Neural cell (in vitro differentiated cells): ENCODE measurements at regions not wholly inside any gene's neighbourhood (a gene's known extent, or its start where the extent isn't known, plus 50 kb on each side); places are given as distances from the start of the nearest gene placed in this dataset.

ENCODE experiments used
- H2AFZ ChIP-seq: fragments of 200-600, 300-800 bp; sonication (generic), shearing (Covaris generic); 2 replicates; pipeline ENCODE4 v1.6.0; 2014; ENCODE audit warnings: low read depth, mild to moderate bottlenecking, antibody characterized with exemption, low read length, moderate library complexity
- H3F3A ChIP-seq: fragments of 200-600 bp; shearing (Covaris generic); 2 replicates; pipeline ENCODE4 v1.6.1; 2016; ENCODE audit warnings: mild to moderate bottlenecking, moderate library complexity, mixed read lengths, antibody characterized with exemption, low read length; ENCODE audit not compliant: insufficient read depth, poor library complexity, severe bottlenecking
- H3K27ac ChIP-seq: fragments of 200-600, 300-800 bp; sonication (generic), shearing (Covaris generic); 2 replicates; pipeline ENCODE4 v1.5.1; 2014; ENCODE audit warnings: mild to moderate bottlenecking, low read length, moderate library complexity
- H3K27me3 ChIP-seq: fragments of 300-800, 200-600 bp; sonication (generic), shearing (Covaris generic); 2 replicates; pipeline ENCODE4 v1.6.0; 2014; ENCODE audit warnings: mild to moderate bottlenecking, low read depth, low read length, moderate library complexity; ENCODE audit not compliant: insufficient read depth
- H3K36me3 ChIP-seq: fragments of 300-800, 200-600 bp; sonication (generic), shearing (Covaris generic); 2 replicates; pipeline ENCODE4 v1.5.1; 2014; ENCODE audit warnings: mild to moderate bottlenecking, antibody characterized with exemption, low read length, moderate library complexity; ENCODE audit not compliant: insufficient read depth
- H3K4me2 ChIP-seq: fragments of 300-800, 200-600 bp; sonication (generic), shearing (Covaris generic); 2 replicates; pipeline ENCODE4 v1.6.0; 2014; ENCODE audit warnings: mild to moderate bottlenecking, low read length
- H3K4me3 ChIP-seq: fragments of 300-800, 200-600 bp; sonication (generic), shearing (Covaris generic); 2 replicates; pipeline ENCODE4 v1.5.1; 2014; ENCODE audit warnings: mild to moderate bottlenecking, low read length, moderate library complexity
- H3K79me2 ChIP-seq: fragments of 200-600 bp; shearing (Covaris generic); replicated peaks from 2 replicates; pipeline ENCODE4 v1.6.0; 2014; ENCODE audit warnings: mild to moderate bottlenecking, low read length, moderate library complexity; ENCODE audit not compliant: insufficient read depth
- H3K9ac ChIP-seq: fragments of 300-800, 200-600 bp; sonication (generic), shearing (Covaris generic); 2 replicates; pipeline ENCODE4 v1.6.1; 2016; ENCODE audit warnings: mild to moderate bottlenecking, low read length, mixed read lengths
- H3K9me2 ChIP-seq: fragments of 200-600 bp; shearing (Covaris generic); 2 replicates; pipeline ENCODE4 v1.6.1; 2016; ENCODE audit warnings: mild to moderate bottlenecking, low read length, mixed read lengths; ENCODE audit not compliant: insufficient read depth
- H3K9me3 ChIP-seq: fragments of 200-600, 300-800 bp; sonication (generic), shearing (Covaris generic); 2 replicates; pipeline ENCODE4 v1.6.1; 2016; ENCODE audit warnings: mild to moderate bottlenecking, mixed run types, low read length, moderate library complexity, mixed read lengths
- H4K20me1 ChIP-seq: fragments of 200-600 bp; shearing (Covaris generic); 2 replicates; pipeline ENCODE4 v1.6.1; 2016; ENCODE audit warnings: mild to moderate bottlenecking, mixed run types; ENCODE audit not compliant: insufficient read depth
- CTCF ChIP-seq: fragments of 450-650 bp; IDR thresholded peaks from 2 replicates; pipeline ENCODE4 v1.5.1; 2014; ENCODE audit warnings: antibody characterized with exemption, mild to moderate bottlenecking, moderate library complexity; ENCODE audit not compliant: poor library complexity, severe bottlenecking
- EP300 ChIP-seq: fragments of 450-650 bp; conservative IDR thresholded peaks from 2 replicates; pipeline ENCODE4 v1.6.1; 2014; ENCODE audit warnings: antibody characterized with exemption, mild to moderate bottlenecking, moderate library complexity; ENCODE audit not compliant: poor library complexity, severe bottlenecking
- EZH2 ChIP-seq: fragments of 200-600, 300-800 bp; shearing (Covaris generic), sonication (generic); IDR thresholded peaks from 2 replicates; pipeline ENCODE4 v1.6.1; 2014; ENCODE audit warnings: antibody characterized with exemption, low read length, borderline replicate concordance, mild to moderate bottlenecking; ENCODE audit not compliant: insufficient read depth, poor library complexity, severe bottlenecking
- MXI1 ChIP-seq: fragments of 450-650 bp; conservative IDR thresholded peaks from 2 replicates; pipeline ENCODE4 v1.6.1; 2014; ENCODE audit warnings: antibody characterized with exemption, mild to moderate bottlenecking; ENCODE audit not compliant: poor library complexity, severe bottlenecking
- POLR2AphosphoS5 ChIP-seq: IDR thresholded peaks from 2 replicates; pipeline ENCODE4 v1.6.1; 2012
- RAD21 ChIP-seq: fragments of 450-650 bp; conservative IDR thresholded peaks from 2 replicates; pipeline ENCODE4 v1.6.1; 2014; ENCODE audit warnings: antibody characterized with exemption, mild to moderate bottlenecking, moderate library complexity
- REST ChIP-seq: IDR thresholded peaks from 2 replicates; pipeline ENCODE4 v1.6.1; 2012; ENCODE audit warnings: borderline replicate concordance
- SMC3 ChIP-seq: fragments of 450-650 bp; conservative IDR thresholded peaks from 2 replicates; pipeline ENCODE4 v1.6.1; 2014; ENCODE audit warnings: antibody characterized with exemption, mild to moderate bottlenecking, moderate library complexity; ENCODE audit not compliant: poor library complexity
- TAF1 ChIP-seq: IDR thresholded peaks from 2 replicates; pipeline ENCODE4 v1.6.1; 2012; ENCODE audit warnings: low read depth

GRCh38 chr2:129656081-129656598 lies 323.3 kb upstream of the RAB6C start:
- H3K9me2 ChIP-seq, result no peaks in the 10 kb centered on the region
- no peak overlapping the region for H3K27ac ChIP-seq
- no peaks in the 10 kb centered on the region for H3K36me3 ChIP-seq
- H2AFZ ChIP-seq, result no peak overlapping the region
- H3K4me2 ChIP-seq, result no peak overlapping the region
- no peaks in the 10 kb centered on the region for H3F3A ChIP-seq
- H4K20me1 ChIP-seq, result no peaks in the 10 kb centered on the region
- no peaks in the 10 kb centered on the region for H3K27me3 ChIP-seq
- TF ChIP-seq EP300 (no peak), CTCF (no peak), SMC3 (no peak)
- no peak overlapping the region for H3K9ac ChIP-seq
- H3K79me2 ChIP-seq, result no peaks in the 10 kb centered on the region
- H3K9me3 ChIP-seq, result no peaks in the 10 kb centered on the region
- no peak overlapping the region for H3K4me3 ChIP-seq

- H3K9ac ChIP-seq, result no peak overlapping the region
- no peaks in the 10 kb centered on the region for H3K9me2 ChIP-seq
- no peak overlapping the region for H2AFZ ChIP-seq
- H3K4me2 ChIP-seq, result no peak overlapping the region
- no peak overlapping the region for H3K27ac ChIP-seq
- no peaks in the 10 kb centered on the region for H3K9me3 ChIP-seq
- H3K4me3 ChIP-seq, result no peak overlapping the region
- no peak for TF ChIP-seq REST
- TF ChIP-seq RAD21, result no peak
- TF ChIP-seq SMC3, result no peak
- no peak for TF ChIP-seq POLR2AphosphoS5
- H3K36me3 ChIP-seq, result no peaks in the 10 kb centered on the region
- H4K20me1 ChIP-seq, result no peaks in the 10 kb centered on the region
- no peaks in the 10 kb centered on the region for H3F3A ChIP-seq
- no peaks in the 10 kb centered on the region for H3K79me2 ChIP-seq
- no peaks in the 10 kb centered on the region for H3K27me3 ChIP-seq
Observed at GRCh38 chr2:129658430-129658829, 321.0 kb upstream of the RAB6C start.

GRCh38 chr2:129661935-129662334 lies 317.5 kb upstream of the RAB6C start:
- H3K27ac ChIP-seq, result no peak overlapping the region
- H3K9me3 ChIP-seq, result no peaks in the 10 kb centered on the region
- H3K36me3 ChIP-seq, result no peaks in the 10 kb centered on the region
- H3K27me3 ChIP-seq, result no peaks in the 10 kb centered on the region
- no peak overlapping the region for H2AFZ ChIP-seq
- TF ChIP-seq RAD21, result peak; percentile 68
- no peak for TF ChIP-seq MXI1
- TF ChIP-seq EP300, result no peak
- TF ChIP-seq REST, result no peak
- TF ChIP-seq SMC3, result peak; percentile 60
- no peak for TF ChIP-seq EZH2
- TF ChIP-seq TAF1, result no peak
- peak; percentile 67 for TF ChIP-seq CTCF
- no peak for TF ChIP-seq POLR2AphosphoS5
- H3K4me3 ChIP-seq, result no peak overlapping the region
- no peak overlapping the region for H3K9ac ChIP-seq
- H4K20me1 ChIP-seq, result no peaks in the 10 kb centered on the region
- no peaks in the 10 kb centered on the region for H3K79me2 ChIP-seq
- H3K4me2 ChIP-seq, result no peak overlapping the region
- no peaks in the 10 kb centered on the region for H3F3A ChIP-seq
- H3K9me2 ChIP-seq, result no peaks in the 10 kb centered on the region
